Activated naive CD8-positive, alpha-beta T cell treated with anti-CD3 and anti-CD28 coated beads, Interleukin-2, amount 10 ng/mL, durations not matched to agents 7 days and 5 days (primary cell): ENCODE measurements at regions not wholly inside any gene's neighbourhood (a gene's known extent, or its start where the extent isn't known, plus 50 kb on each side); places are given as distances from the start of the nearest gene placed in this dataset.

Source experiments
- ATAC-seq: fragments of 150-1000 bp; cut with Tn5 transposase; one replicate; pipeline ENCODE4 v1.10.0; 2021; ENCODE audit warnings: low read depth, moderate library complexity
- POLR2A ChIA-PET: fragments of 350-600 bp; sonication (Branson Sonifier 250); formaldehyde crosslinking; loops from one replicate; lab custom pipeline; 2021; ENCODE audit warnings: antibody characterized with exemption; lab: Charles Lee
- DNase-seq: peaks from one replicate; pipeline ENCODE4 v3.0.0; 2021
- H3K27ac Mint-ChIP-seq: one replicate; pipeline ENCODE4 v1.8.0; 2022; ENCODE audit warnings: mild to moderate bottlenecking, mixed read lengths
- H3K27me3 Mint-ChIP-seq: one replicate; pipeline ENCODE4 v1.8.0; 2022; ENCODE audit warnings: mild to moderate bottlenecking, moderate library complexity, mixed read lengths
- H3K36me3 Mint-ChIP-seq: one replicate; pipeline ENCODE4 v1.8.0; 2021; ENCODE audit warnings: mild to moderate bottlenecking, mixed read lengths
- H3K4me1 Mint-ChIP-seq: one replicate; pipeline ENCODE4 v1.8.0; 2021; ENCODE audit warnings: mixed read lengths
- H3K4me3 Mint-ChIP-seq: one replicate; pipeline ENCODE4 v1.8.0; 2022; ENCODE audit warnings: mild to moderate bottlenecking, moderate library complexity, mixed read lengths
- H3K9me3 Mint-ChIP-seq: one replicate; pipeline ENCODE4 v1.8.0; 2021; ENCODE audit warnings: mixed read lengths

GRCh38 chr9:118575341-118576070 lies 793.7 kb downstream of the BRINP1 start:
- POLR2A ChIA-PET, result no interaction called here
- no peak for DNase-seq
- Mint-ChIP-seq H3K36me3 (no peaks in the 10 kb centered on the region), H3K4me3 (no peak overlapping the region), H3K9me3 (no peaks in the 10 kb centered on the region), H3K27ac (no peak overlapping the region), H3K4me1 (no peaks in the 10 kb centered on the region), H3K27me3 (no peaks in the 10 kb centered on the region)
- no peak for ATAC-seq

DNA sequence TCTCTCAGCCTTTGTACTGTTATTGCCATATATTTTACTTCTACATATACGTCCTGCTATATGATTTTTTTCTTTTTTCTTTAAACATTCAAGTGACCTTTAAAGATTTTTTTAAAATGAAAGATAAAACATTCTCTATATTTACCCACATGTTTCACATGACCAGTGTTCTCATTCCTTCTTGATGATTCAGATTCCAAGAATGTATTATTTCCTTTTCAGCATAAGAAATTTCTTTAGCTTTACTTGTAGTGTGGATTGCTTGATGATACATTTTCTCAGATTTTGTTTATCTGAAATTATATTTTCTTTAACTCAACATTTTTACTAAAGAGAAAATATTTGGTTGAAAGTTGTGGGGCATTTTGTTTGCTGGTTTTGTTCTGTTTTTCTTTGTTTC lies 792.1 kb downstream of the BRINP1 start:
- POLR2A ChIA-PET, result no interaction called here
- ATAC-seq (no peak), DNase-seq (no peak)
- Mint-ChIP-seq H3K4me3 (no peak overlapping the region), H3K27ac (no peak overlapping the region), H3K27me3 (no peaks in the 10 kb centered on the region), H3K36me3 (no peaks in the 10 kb centered on the region), H3K4me1 (no peaks in the 10 kb centered on the region), H3K9me3 (no peaks in the 10 kb centered on the region)

DNA sequence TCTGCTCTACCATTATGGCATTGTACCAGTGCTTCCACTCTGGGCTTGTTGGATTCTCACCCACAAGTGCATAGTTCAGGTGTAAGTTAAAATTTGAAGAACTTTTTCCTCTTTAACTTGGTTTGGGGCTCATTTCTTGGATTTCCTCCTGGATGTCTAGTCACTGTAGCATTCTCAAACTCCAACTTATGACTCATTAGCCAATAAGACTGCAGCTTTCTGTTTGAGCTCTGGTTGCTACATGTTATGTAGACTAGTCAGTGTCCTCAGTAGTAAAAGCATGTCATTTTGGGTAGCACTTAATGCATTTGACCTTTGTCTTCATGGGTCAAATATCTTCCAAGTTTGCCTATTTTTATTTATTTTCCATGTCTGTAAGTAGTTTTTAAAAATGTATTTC lies 790.8 kb downstream of the BRINP1 start:
- POLR2A ChIA-PET, result no interaction called here
- ATAC-seq, result no peak
- H3K4me1 Mint-ChIP-seq, result no peaks in the 10 kb centered on the region

GRCh38 chr9:118583414-118583813 lies 785.8 kb downstream of the BRINP1 start:
- no peak for ATAC-seq
- DNase-seq, result no peak
- Mint-ChIP-seq H3K36me3 (no peaks in the 10 kb centered on the region), H3K4me1 (no peaks in the 10 kb centered on the region), H3K4me3 (no peak overlapping the region), H3K27me3 (no peaks in the 10 kb centered on the region), H3K27ac (no peak overlapping the region), H3K9me3 (peaks cover 6% of the 10 kb centered on the region)
- POLR2A ChIA-PET, result no interaction called here

More for the DNA sequence above, 790.8 kb downstream of the BRINP1 start:
- H3K4me3 Mint-ChIP-seq, result no peak overlapping the region
- H3K27me3 Mint-ChIP-seq, result no peaks in the 10 kb centered on the region
- H3K27ac Mint-ChIP-seq, result no peak overlapping the region
- H3K9me3 Mint-ChIP-seq, result peaks cover 4% of the 10 kb centered on the region
- H3K36me3 Mint-ChIP-seq, result no peaks in the 10 kb centered on the region
- DNase-seq, result no peak

- no peaks in the 10 kb centered on the region for H3K27me3 Mint-ChIP-seq
- peaks cover 6% of the 10 kb centered on the region for H3K9me3 Mint-ChIP-seq
- POLR2A ChIA-PET, result no interaction called here
- no peak overlapping the region for H3K4me3 Mint-ChIP-seq
- no peak for ATAC-seq
- H3K36me3 Mint-ChIP-seq, result no peaks in the 10 kb centered on the region
- no peaks in the 10 kb centered on the region for H3K4me1 Mint-ChIP-seq
- DNase-seq, result no peak
- no peak overlapping the region for H3K27ac Mint-ChIP-seq
Observed at GRCh38 chr9:118586978-118587377, 782.3 kb downstream of the BRINP1 start.

DNA sequence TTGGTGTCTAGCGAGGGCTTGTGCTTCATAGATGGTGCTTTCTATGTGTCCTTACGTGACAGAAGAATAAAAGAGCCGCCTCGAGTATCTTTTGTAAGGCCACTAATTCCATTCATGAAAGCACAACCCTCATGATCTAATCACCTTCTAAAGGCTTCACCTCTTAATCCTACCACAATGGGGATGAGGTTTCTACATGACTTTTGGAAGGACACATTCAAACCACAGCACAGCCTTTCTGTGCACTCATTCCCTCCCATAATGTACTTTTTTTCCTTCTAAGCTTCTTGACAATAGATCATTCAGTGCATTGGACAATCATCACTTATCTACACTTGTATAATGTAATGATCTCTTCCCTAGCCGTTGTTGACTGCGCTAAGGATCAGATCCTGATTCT lies 774.8 kb downstream of the BRINP1 start:
- H3K4me3 Mint-ChIP-seq, result no peak overlapping the region

DNA sequence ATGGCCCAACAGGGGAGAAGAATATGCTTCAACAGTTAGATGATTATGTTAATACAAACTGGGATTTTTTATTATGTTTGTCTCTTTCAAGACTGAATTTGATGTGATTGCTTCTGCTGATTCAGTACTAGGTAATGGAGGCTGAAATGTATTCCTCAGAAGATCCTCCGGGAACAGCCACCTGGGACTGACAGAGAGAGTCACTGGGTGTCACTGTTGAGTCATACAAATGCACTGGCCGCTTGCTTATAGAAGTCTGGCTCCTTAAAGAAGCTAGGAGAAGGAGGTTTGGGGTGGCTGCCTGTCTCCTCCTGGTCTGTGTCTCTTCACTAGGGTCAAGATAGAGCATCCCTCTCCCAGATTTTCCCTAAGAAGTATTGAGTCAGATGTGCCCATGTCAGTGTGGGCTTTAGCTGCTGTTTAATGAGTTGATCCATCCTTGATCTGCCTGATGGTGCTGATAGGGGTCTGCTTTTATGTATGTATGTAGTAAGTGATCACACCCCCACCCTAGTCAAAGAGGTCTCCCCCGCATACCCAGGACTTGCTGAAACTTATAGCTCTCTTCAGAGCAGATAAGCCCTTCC lies 773.4 kb downstream of the BRINP1 start:
- no peak for ATAC-seq
- POLR2A ChIA-PET, result no interaction called here
- H3K4me3 Mint-ChIP-seq, result no peak overlapping the region
- no peak overlapping the region for H3K27ac Mint-ChIP-seq
- no peak for DNase-seq
- H3K27me3 Mint-ChIP-seq, result no peaks in the 10 kb centered on the region
- no peaks in the 10 kb centered on the region for H3K9me3 Mint-ChIP-seq
- H3K36me3 Mint-ChIP-seq, result no peaks in the 10 kb centered on the region
- H3K4me1 Mint-ChIP-seq, result no peaks in the 10 kb centered on the region

More for the DNA sequence above, 774.8 kb downstream of the BRINP1 start:
- Mint-ChIP-seq H3K9me3 (no peaks in the 10 kb centered on the region), H3K27me3 (no peaks in the 10 kb centered on the region), H3K27ac (no peak overlapping the region), H3K36me3 (no peaks in the 10 kb centered on the region), H3K4me1 (no peaks in the 10 kb centered on the region)
- no peak for DNase-seq
- ATAC-seq, result no peak
- POLR2A ChIA-PET, result no interaction called here

DNA sequence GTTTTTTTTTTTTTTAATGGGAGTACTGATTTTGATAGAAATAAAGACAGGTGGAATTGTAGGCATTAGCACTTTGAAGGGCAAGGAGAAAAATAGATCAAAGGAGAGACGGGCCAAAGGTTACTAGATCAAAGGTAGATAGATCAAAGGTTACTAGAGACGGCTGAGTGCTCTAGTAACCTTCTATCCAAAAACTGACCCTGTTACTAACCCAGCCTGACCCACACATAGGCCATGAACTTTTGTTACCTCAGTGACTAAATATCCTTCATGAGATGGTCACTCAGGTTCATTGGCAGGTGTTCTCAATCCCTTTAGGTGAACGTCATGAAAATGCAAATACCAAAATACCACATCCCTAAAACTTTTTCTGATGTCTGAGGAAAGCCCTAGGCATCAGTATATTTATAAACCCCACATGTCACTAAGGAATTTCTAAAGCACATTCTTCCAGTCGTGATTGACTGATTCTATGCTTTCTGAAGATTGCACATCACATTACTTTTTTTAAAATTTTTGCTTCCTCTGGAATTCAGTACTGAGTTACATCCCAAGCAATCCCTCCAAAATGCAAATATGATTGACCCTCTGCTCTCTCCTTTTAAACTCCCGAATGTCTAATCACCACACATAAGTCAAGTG lies 772.7 kb downstream of the BRINP1 start:
- POLR2A ChIA-PET, result no interaction called here

GRCh38 chr9:118606668-118607067 lies 762.6 kb downstream of the BRINP1 start:
- H3K4me3 Mint-ChIP-seq, result no peak overlapping the region
- H3K9me3 Mint-ChIP-seq, result no peaks in the 10 kb centered on the region
- no peaks in the 10 kb centered on the region for H3K27me3 Mint-ChIP-seq
- H3K27ac Mint-ChIP-seq, result no peak overlapping the region
- H3K4me1 Mint-ChIP-seq, result no peaks in the 10 kb centered on the region
- POLR2A ChIA-PET, result no interaction called here
- DNase-seq (no peak), ATAC-seq (no peak)
- no peaks in the 10 kb centered on the region for H3K36me3 Mint-ChIP-seq

More for the DNA sequence above, 772.7 kb downstream of the BRINP1 start:
- DNase-seq (no peak), ATAC-seq (no peak)
- Mint-ChIP-seq H3K9me3 (no peaks in the 10 kb centered on the region), H3K4me1 (no peaks in the 10 kb centered on the region), H3K36me3 (no peaks in the 10 kb centered on the region), H3K27ac (no peak overlapping the region), H3K27me3 (no peaks in the 10 kb centered on the region), H3K4me3 (no peak overlapping the region)

DNA sequence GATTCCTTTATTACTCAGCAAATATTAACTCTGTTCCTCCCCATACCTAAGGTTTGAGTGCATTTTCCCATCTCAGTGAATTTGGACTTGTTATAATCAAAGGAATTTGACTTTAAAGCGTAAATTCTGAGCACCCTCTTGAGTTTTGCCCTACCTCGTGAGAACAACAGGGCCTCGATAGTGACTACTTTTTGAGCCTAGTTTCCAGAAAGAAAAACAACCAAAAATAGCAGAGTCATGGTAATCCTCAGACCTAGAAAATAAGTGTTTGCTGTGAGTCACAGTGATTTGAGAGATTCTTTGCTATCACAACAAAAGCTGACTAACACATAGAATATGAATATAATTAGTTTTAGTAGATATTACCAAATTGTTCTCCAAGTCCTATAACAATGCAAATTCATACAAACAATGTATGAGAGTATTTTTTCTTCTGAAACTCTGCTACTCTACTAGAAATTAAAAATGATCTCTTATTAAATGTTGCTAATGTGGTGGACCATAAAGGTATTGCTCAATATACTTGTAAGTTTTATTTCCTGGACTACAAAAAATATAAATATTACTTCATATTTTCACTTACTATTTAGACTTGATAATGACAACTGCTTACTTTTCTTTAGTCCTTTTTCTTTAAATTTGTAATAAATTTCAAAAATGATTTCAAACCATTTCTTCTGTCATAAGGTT lies 759.7 kb downstream of the BRINP1 start:
- DNase-seq (no peak), ATAC-seq (no peak)
- Mint-ChIP-seq H3K27me3 (no peaks in the 10 kb centered on the region), H3K9me3 (no peaks in the 10 kb centered on the region), H3K36me3 (no peaks in the 10 kb centered on the region), H3K4me1 (no peaks in the 10 kb centered on the region), H3K4me3 (no peak overlapping the region), H3K27ac (no peak overlapping the region)
- POLR2A ChIA-PET, result no interaction called here

GRCh38 chr9:118612201-118612600 lies 757.0 kb downstream of the BRINP1 start:
- no peak overlapping the region for H3K4me3 Mint-ChIP-seq
- no peak for ATAC-seq
- H3K9me3 Mint-ChIP-seq, result no peaks in the 10 kb centered on the region
- no peaks in the 10 kb centered on the region for H3K27me3 Mint-ChIP-seq
- no peaks in the 10 kb centered on the region for H3K4me1 Mint-ChIP-seq
- no peaks in the 10 kb centered on the region for H3K36me3 Mint-ChIP-seq
- no peak overlapping the region for H3K27ac Mint-ChIP-seq
- POLR2A ChIA-PET, result no interaction called here
- no peak for DNase-seq

DNA sequence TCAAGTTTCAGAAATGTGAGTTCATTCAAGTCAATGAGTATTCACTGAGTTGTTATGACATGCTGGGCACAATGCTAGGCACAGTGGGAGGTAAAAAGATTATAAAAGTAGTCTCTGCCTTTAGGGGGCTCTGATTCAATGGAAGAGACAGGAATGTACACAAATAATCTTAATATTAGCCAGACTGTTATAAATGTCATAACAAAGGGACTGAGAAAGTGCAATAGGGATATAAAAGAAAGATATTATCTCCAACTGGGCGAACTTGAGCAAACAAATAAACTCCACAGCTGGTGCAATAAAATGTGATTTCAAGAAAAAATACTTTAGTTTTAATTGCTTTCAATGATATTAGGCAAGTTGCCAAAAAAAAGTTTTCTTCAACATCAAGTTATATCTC lies 755.2 kb downstream of the BRINP1 start:
- H3K9me3 Mint-ChIP-seq, result no peaks in the 10 kb centered on the region
- no peak overlapping the region for H3K27ac Mint-ChIP-seq
- no peak for DNase-seq
- no peaks in the 10 kb centered on the region for H3K4me1 Mint-ChIP-seq
- no peak overlapping the region for H3K4me3 Mint-ChIP-seq
- no peaks in the 10 kb centered on the region for H3K27me3 Mint-ChIP-seq
- ATAC-seq, result no peak
- H3K36me3 Mint-ChIP-seq, result no peaks in the 10 kb centered on the region
- POLR2A ChIA-PET, result no interaction called here

GRCh38 chr9:118618084-118618483 lies 751.2 kb downstream of the BRINP1 start:
- H3K9me3 Mint-ChIP-seq, result no peaks in the 10 kb centered on the region
- no peaks in the 10 kb centered on the region for H3K36me3 Mint-ChIP-seq
- POLR2A ChIA-PET, result no interaction called here
- H3K4me3 Mint-ChIP-seq, result no peak overlapping the region
- H3K27me3 Mint-ChIP-seq, result no peaks in the 10 kb centered on the region
- no peak for ATAC-seq
- no peaks in the 10 kb centered on the region for H3K4me1 Mint-ChIP-seq
- no peak for DNase-seq
- H3K27ac Mint-ChIP-seq, result no peak overlapping the region
